Stomach (tissue), 8 donors: ENCODE measurements at regions not wholly inside any gene's neighbourhood (a gene's known extent, or its start where the extent isn't known, plus 50 kb on each side); places are given as distances from the start of the nearest gene placed in this dataset.

Experiments
- DNase-seq, 2 donors: peaks; one replicate each; pipeline versions ENCODE4 v3.0.0 to v3.0.0-alpha.2; 2013 to 2019
- H3K27ac ChIP-seq, 5 donors: fragments of 200-600 bp in 4 of 5; sonication (generic) in 4 of 5; one replicate each; pipeline ENCODE4 v1.5.1; 2013 to 2019; ENCODE audit warnings: mild to moderate bottlenecking in 1 of 5, moderate library complexity in 1 of 5
- H3K27me3 ChIP-seq, 3 donors: fragments of 200-600 bp; sonication (generic); one replicate each; pipeline ENCODE4 v1.5.1; 2017 to 2019; ENCODE audit warnings: mixed run types in 1 of 3
- H3K36me3 ChIP-seq, 4 donors: fragments of 200-600 bp; sonication (generic); 1 replicate in 3 of 4; 2 replicates in 1 of 4; pipeline ENCODE4 v1.5.1; 2016 to 2019
- H3K4me1 ChIP-seq, 4 donors: fragments of 200-600 bp; sonication (generic); one replicate each; pipeline ENCODE4 v1.5.1; 2016 to 2019
- H3K4me3 ChIP-seq, 4 donors: fragments of 200-600 bp; sonication (generic) in 3 of 4; one replicate each; pipeline ENCODE4 v1.5.1; 2016 to 2019; ENCODE audit warnings: mild to moderate bottlenecking in 1 of 4
- H3K9me3 ChIP-seq, 4 donors: fragments of 200-600 bp; sonication (generic); one replicate each; pipeline ENCODE4 v1.5.1; 2016 to 2019
- CTCF ChIP-seq, 7 experiments: fragments of 450-650 bp in 4 of 7; fragments of 200-600 bp in 3 of 7; sonication (generic) in 3 of 7; IDR thresholded peaks; one replicate each; pipeline ENCODE4 v1.5.1; 2016 to 2019; ENCODE audit warnings: antibody characterized with exemption in 7 of 7, control low read depth in 2 of 7, mild to moderate bottlenecking in 1 of 7
- EP300 ChIP-seq: sonication (generic); formaldehyde crosslinking; IDR thresholded peaks from one replicate; pipeline ENCODE4 v1.6.1; 2017; ENCODE audit warnings: antibody characterized with exemption
- POLR2A ChIP-seq, 4 donors: fragments of 450-650 bp; IDR thresholded peaks; one replicate each; pipeline ENCODE4 v1.6.1; 2016; ENCODE audit warnings: antibody characterized with exemption in 4 of 4, control low read depth in 2 of 4, mild to moderate bottlenecking in 1 of 4, moderate library complexity in 1 of 4
- POLR2AphosphoS5 ChIP-seq, 3 donors: sonication (generic); formaldehyde crosslinking; IDR thresholded peaks; one replicate each; pipeline ENCODE4 v1.6.1; 2016; ENCODE audit warnings: antibody characterized with exemption in 3 of 3
- WGBS, 5 donors: extraction: QIAGEN DNeasy Blood & Tissue Kit in 3 of 5; methylation state at CpG; one replicate each; pipeline versions ENCODE4 v1.1.5 to v1.1.7; 2013 to 2018; 5-methylcytosine and 5-hydroxymethylcytosine counted together
- intact Hi-C: fragments of 100-400 bp; cut with DNase I; formaldehyde crosslinking; loops from one replicate; pipeline ENCODE4 v1.15.1; 2023; ENCODE audit warnings: low total_unique reads
- donor health status: healthy with polysubstance abuse.
- donor health status: Bipolar disorder and iron deficiency.
- donor health status: healthy.

- intact Hi-C loops: no loop called here
- no peak overlapping the region for H3K4me3 ChIP-seq
These were observed 533.9 kb downstream of the TBL1XR1 start for GRCh38 chr3:176663387-176663786.

GRCh38 chr3:176661432-176661964 is 535.8 kb downstream of the TBL1XR1 start:
- intact Hi-C loops: no loop called here
- TF ChIP-seq CTCF (IDR thresholded peaks at IDR 0.05) (no peak), EP300 (no peak), POLR2A (IDR thresholded peaks at IDR 0.05) (no peak), POLR2AphosphoS5 (IDR thresholded peaks at IDR 0.05) (no peak)
- H3K27me3 ChIP-seq: no peaks in the 10 kb centered on the region
- peaks cover 0 to 5% (median 0%) of the 10 kb centered on the region in 4 donors for H3K4me1 ChIP-seq
- no peak overlapping the region for H3K27ac ChIP-seq
- DNase-seq: no peak
- no peaks in the 10 kb centered on the region for H3K36me3 ChIP-seq
- H3K9me3 ChIP-seq: no peaks in the 10 kb centered on the region
- WGBS, 5 donors: 53 to 82% (median 67%) methylated on average over 2 of the region's 2 CpGs
- H3K4me3 ChIP-seq: no peak overlapping the region

More at GRCh38 chr3:176663387-176663786, 533.9 kb downstream of the TBL1XR1 start:
- H3K4me1 ChIP-seq: peaks cover 0 to 5% (median 0%) of the 10 kb centered on the region in 4 donors
- H3K9me3 ChIP-seq: no peaks in the 10 kb centered on the region
- DNase-seq: no peak
- TF ChIP-seq POLR2AphosphoS5 (IDR thresholded peaks at IDR 0.05) (no peak), CTCF (IDR thresholded peaks at IDR 0.05) (no peak), EP300 (no peak), POLR2A (IDR thresholded peaks at IDR 0.05) (no peak)
- no peaks in the 10 kb centered on the region for H3K36me3 ChIP-seq
- H3K27me3 ChIP-seq: no peaks in the 10 kb centered on the region
- 68 to 89% (median 72%) methylated on average over 1 of the region's 1 CpG for WGBS, 5 donors
- H3K27ac ChIP-seq: no peak overlapping the region

- H3K4me3 ChIP-seq: no peak overlapping the region
- no peaks in the 10 kb centered on the region for H3K9me3 ChIP-seq
- DNase-seq: no peak
- no peak overlapping the region for H3K27ac ChIP-seq
- intact Hi-C loops: no loop called here
- TF ChIP-seq POLR2AphosphoS5 (IDR thresholded peaks at IDR 0.05): no peak
- no peak for TF ChIP-seq POLR2A (IDR thresholded peaks at IDR 0.05)
- TF ChIP-seq EP300: no peak
- no peak for TF ChIP-seq CTCF (IDR thresholded peaks at IDR 0.05)
- 69 to 77% (median 71%) methylated on average over 5 of the region's 5 CpGs for WGBS, 5 donors
- H3K36me3 ChIP-seq: no peaks in the 10 kb centered on the region
- no peaks in the 10 kb centered on the region for H3K27me3 ChIP-seq
- H3K4me1 ChIP-seq: no peaks in the 10 kb centered on the region
These were observed 541.7 kb downstream of the TBL1XR1 start for GRCh38 chr3:176655404-176656094.

GRCh38 chr3:176651622-176652021 is 545.7 kb downstream of the TBL1XR1 start:
- no peaks in the 10 kb centered on the region for H3K27me3 ChIP-seq
- H3K4me3 ChIP-seq: no peak overlapping the region

More at GRCh38 chr3:176651622-176652021, 545.7 kb downstream of the TBL1XR1 start:
- WGBS, 5 donors: 60 to 69% (median 67%) methylated on average over 3 of the region's 3 CpGs
- TF ChIP-seq POLR2AphosphoS5 (IDR thresholded peaks at IDR 0.05) (no peak), CTCF (IDR thresholded peaks at IDR 0.05) (no peak), EP300 (no peak), POLR2A (IDR thresholded peaks at IDR 0.05) (no peak)
- intact Hi-C loops: no loop called here
- no peaks in the 10 kb centered on the region for H3K9me3 ChIP-seq
- H3K36me3 ChIP-seq: no peaks in the 10 kb centered on the region
- H3K27ac ChIP-seq: no peak overlapping the region
- H3K4me1 ChIP-seq: no peaks in the 10 kb centered on the region
- no peak for DNase-seq
